ENCODE measurements at regions not wholly inside any gene's neighbourhood (a gene's known extent, or its start where the extent isn't known, plus 50 kb on each side); places are given as distances from the start of the nearest gene placed in this dataset.

- no peak for DNase-seq (ENCODE audit: low spot score)
- TF ChIP-seq, protein P1, sequence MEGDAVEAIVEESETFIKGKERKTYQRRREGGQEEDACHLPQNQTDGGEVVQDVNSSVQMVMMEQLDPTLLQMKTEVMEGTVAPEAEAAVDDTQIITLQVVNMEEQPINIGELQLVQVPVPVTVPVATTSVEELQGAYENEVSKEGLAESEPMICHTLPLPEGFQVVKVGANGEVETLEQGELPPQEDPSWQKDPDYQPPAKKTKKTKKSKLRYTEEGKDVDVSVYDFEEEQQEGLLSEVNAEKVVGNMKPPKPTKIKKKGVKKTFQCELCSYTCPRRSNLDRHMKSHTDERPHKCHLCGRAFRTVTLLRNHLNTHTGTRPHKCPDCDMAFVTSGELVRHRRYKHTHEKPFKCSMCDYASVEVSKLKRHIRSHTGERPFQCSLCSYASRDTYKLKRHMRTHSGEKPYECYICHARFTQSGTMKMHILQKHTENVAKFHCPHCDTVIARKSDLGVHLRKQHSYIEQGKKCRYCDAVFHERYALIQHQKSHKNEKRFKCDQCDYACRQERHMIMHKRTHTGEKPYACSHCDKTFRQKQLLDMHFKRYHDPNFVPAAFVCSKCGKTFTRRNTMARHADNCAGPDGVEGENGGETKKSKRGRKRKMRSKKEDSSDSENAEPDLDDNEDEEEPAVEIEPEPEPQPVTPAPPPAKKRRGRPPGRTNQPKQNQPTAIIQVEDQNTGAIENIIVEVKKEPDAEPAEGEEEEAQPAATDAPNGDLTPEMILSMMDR (IDR thresholded peaks at IDR 0.05; ENCODE audit: extremely low read depth, missing control alignments): no peak
These were observed 496.4 kb upstream of the CBLB start for GRCh38 chr3:106365061-106365691.

- DNase-seq (ENCODE audit: low spot score): no peak
- TF ChIP-seq, protein P1 (IDR thresholded peaks at IDR 0.05; ENCODE audit: extremely low read depth, missing control alignments): no peak
These were observed 497.5 kb upstream of the CBLB start for GRCh38 chr3:106366352-106366751.

- DNase-seq (ENCODE audit: low spot score): no peak
- TF ChIP-seq, protein P1 (IDR thresholded peaks at IDR 0.05; ENCODE audit: extremely low read depth, missing control alignments): no peak
These were observed 498.7 kb upstream of the CBLB start for GRCh38 chr3:106367496-106367895.

- TF ChIP-seq, protein P1 (IDR thresholded peaks at IDR 0.05; ENCODE audit: extremely low read depth, missing control alignments): no peak
- no peak for DNase-seq (ENCODE audit: low spot score)
These were observed 502.6 kb upstream of the CBLB start for GRCh38 chr3:106371221-106371970.

DNA sequence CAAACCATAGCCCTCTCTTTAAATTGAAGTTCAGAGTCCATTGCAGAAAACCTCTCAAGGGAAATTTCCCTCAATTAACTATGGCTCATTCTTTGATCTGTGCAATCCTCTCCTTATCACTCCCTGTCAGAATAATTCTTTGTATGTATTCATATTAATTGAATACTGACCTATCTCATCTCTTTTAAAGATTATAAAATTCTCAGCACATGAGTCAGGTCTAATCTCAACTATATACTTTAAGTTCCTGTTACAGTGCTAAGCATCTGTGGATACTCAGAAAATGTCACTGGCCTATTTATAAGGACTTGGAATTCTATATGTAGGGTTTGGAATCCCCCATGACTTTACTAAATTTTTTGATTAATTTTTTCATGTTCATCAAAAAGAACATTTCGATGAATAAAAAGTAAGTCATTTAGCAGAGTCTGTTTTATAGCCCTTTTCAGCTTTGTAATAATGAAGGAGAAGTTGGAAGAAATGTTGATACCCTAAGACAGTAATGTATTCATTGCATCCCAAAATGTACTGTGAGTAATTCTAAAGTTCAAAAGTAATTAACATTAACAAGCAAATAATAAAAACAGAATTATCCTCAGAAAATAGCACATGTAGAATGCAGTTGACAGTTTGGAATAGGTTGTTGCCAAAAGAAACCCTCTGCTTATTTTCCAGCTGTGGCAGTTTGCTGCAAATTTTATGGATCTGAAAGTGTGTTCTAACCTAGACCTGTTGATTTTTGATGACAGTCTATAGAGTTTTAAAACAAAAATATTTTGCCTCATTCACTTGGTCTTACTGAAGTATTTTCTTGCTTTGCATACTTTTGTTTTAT lies 503.4 kb upstream of the CBLB start:
- TF ChIP-seq, protein P1 (IDR thresholded peaks at IDR 0.05; ENCODE audit: extremely low read depth, missing control alignments): no peak

DNA sequence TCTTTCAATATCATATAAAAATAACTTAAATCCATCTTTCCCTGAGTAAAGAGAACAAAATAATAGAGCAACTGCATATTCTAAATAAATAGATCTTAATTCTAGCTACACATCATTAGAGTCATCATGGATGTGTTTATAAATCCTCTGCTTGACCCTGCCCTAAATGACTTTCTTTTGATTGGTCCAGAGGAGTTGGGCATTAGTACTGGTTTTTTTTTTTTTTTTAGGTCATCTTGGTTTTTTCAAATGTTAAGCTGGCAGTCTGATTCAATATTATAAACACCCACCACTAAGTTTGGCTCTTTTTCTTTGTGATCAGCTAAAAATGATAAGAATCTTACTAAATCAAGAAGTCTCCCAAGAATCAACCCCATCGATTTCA lies 504.0 kb upstream of the CBLB start:
- no peak for DNase-seq (ENCODE audit: low spot score)
- TF ChIP-seq, protein P1 (IDR thresholded peaks at IDR 0.05; ENCODE audit: extremely low read depth, missing control alignments): no peak

More for the DNA sequence above, 503.4 kb upstream of the CBLB start:
- DNase-seq (ENCODE audit: low spot score): no peak

Measured in GM20000 (cell line).